Activated CD4-positive, alpha-beta T cell treated with anti-CD3 and anti-CD28 coated beads for 36 hours (primary cell): ENCODE measurements at regions not wholly inside any gene's neighbourhood (a gene's known extent, or its start where the extent isn't known, plus 50 kb on each side); places are given as distances from the start of the nearest gene placed in this dataset.

ENCODE experiments used
- ATAC-seq: fragments of 200-7000 bp; cut with Tn5 transposase; one replicate; pipeline ENCODE4 v1.10.0; 2021; ENCODE audit warnings: mild to moderate bottlenecking, moderate library complexity
- CTCF ChIA-PET: fragments of 350-600 bp; sonication (Branson Sonifier 250); formaldehyde crosslinking; loops from one replicate; lab custom pipeline; 2021; ENCODE audit warnings: antibody characterized with exemption; lab: Charles Lee
- POLR2A ChIA-PET: fragments of 350-600 bp; sonication (Branson Sonifier 250); formaldehyde crosslinking; loops from one replicate; lab custom pipeline; 2021; ENCODE audit warnings: antibody characterized with exemption, inconsistent platforms; lab: Charles Lee
- DNase-seq: peaks from one replicate; pipeline ENCODE4 v3.0.0-alpha.2; 2020
- H3K27ac Mint-ChIP-seq: one replicate; pipeline ENCODE4 v1.8.0; 2021; ENCODE audit warnings: mixed read lengths
- H3K27me3 Mint-ChIP-seq: one replicate; pipeline ENCODE4 v1.8.0; 2021; ENCODE audit warnings: mixed read lengths
- H3K36me3 Mint-ChIP-seq: one replicate; pipeline ENCODE4 v1.8.0; 2021; ENCODE audit warnings: low read depth, mixed read lengths
- H3K4me1 Mint-ChIP-seq: one replicate; pipeline ENCODE4 v1.8.0; 2021; ENCODE audit warnings: mixed read lengths
- H3K4me3 Mint-ChIP-seq: one replicate; pipeline ENCODE4 v1.8.0; 2021; ENCODE audit warnings: mild to moderate bottlenecking, moderate library complexity, mixed read lengths
- H3K9me3 Mint-ChIP-seq: one replicate; pipeline ENCODE4 v1.8.0; 2021; ENCODE audit warnings: low read depth, mixed read lengths
- intact Hi-C, 2 experiments: fragments of 100-400 bp; cut with DNase I in 1 of 2; cut with micrococcal nuclease in 1 of 2; formaldehyde crosslinking; loops; one replicate each; pipeline versions ENCODE4 v1.14.2 to v1.15.1; 2022 to 2024; cut with DNase I, micrococcal nuclease

- no peak overlapping the region for H3K4me3 Mint-ChIP-seq
Measured at GRCh38 chrX:67872958-67873357, 329.1 kb downstream of the AR start.

DNA sequence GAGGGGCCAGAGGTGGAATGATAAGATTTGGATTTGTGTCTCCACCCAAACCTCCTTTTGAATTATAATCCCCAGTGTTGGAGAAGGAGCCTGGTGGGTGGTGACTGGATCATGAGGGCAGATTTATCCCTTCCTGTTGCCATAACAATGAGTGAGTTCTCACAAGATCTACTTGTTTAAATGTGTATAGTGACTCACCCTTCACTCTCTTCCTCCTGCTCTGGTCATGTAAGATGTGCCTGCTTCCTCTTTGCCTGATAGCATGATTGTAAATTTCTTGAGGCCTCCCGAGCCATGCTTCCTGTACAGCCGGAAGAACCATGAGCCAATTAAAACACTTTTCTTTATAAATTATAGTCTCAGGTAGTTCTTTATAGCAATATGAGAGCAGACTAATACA is 348.6 kb downstream of the AR start:
- POLR2A ChIA-PET: no interaction called here
- Mint-ChIP-seq H3K27ac (no peak overlapping the region), H3K27me3 (no peaks in the 10 kb centered on the region), H3K9me3 (peaks cover under 1% of the 10 kb centered on the region), H3K4me1 (no peaks in the 10 kb centered on the region), H3K4me3 (no peak overlapping the region), H3K36me3 (no peaks in the 10 kb centered on the region)
- ATAC-seq (no peak), DNase-seq (no peak)
- CTCF ChIA-PET: no interaction called here
- intact Hi-C loops: no loop called here

More at GRCh38 chrX:67872958-67873357, 329.1 kb downstream of the AR start:
- H3K36me3 Mint-ChIP-seq: no peaks in the 10 kb centered on the region
- H3K27me3 Mint-ChIP-seq: no peaks in the 10 kb centered on the region
- CTCF ChIA-PET: no interaction called here
- intact Hi-C loops: no loop called here
- DNase-seq: no peak
- peaks cover 3% of the 10 kb centered on the region for H3K9me3 Mint-ChIP-seq
- H3K27ac Mint-ChIP-seq: no peak overlapping the region
- no peak for ATAC-seq
- POLR2A ChIA-PET: no interaction called here
- no peaks in the 10 kb centered on the region for H3K4me1 Mint-ChIP-seq

DNA sequence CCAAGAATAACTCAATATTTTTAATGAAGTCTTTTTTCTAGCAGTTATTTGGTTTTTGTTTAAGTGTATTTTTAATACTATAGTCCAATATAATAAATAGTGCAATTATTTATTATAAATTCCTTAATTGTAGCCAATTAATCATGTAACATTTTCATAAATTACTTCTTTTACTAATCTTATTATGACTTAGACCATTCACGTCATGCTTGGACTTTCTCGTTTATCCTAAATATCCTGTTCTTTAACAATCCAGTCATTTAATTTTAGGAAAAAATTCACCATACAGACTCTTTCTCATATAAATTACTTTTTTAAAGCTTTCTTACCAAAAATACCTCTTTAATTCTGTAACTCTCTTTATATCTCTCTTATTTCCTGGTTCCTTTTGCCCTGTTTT is 350.1 kb downstream of the AR start:
- Mint-ChIP-seq H3K27ac (no peak overlapping the region), H3K9me3 (peaks cover 3% of the 10 kb centered on the region), H3K27me3 (no peaks in the 10 kb centered on the region), H3K36me3 (no peaks in the 10 kb centered on the region), H3K4me1 (no peaks in the 10 kb centered on the region), H3K4me3 (no peak overlapping the region)
- POLR2A ChIA-PET: no interaction called here
- ATAC-seq: no peak
- intact Hi-C loops: no loop called here
- CTCF ChIA-PET: no interaction called here
- DNase-seq: no peak

DNA sequence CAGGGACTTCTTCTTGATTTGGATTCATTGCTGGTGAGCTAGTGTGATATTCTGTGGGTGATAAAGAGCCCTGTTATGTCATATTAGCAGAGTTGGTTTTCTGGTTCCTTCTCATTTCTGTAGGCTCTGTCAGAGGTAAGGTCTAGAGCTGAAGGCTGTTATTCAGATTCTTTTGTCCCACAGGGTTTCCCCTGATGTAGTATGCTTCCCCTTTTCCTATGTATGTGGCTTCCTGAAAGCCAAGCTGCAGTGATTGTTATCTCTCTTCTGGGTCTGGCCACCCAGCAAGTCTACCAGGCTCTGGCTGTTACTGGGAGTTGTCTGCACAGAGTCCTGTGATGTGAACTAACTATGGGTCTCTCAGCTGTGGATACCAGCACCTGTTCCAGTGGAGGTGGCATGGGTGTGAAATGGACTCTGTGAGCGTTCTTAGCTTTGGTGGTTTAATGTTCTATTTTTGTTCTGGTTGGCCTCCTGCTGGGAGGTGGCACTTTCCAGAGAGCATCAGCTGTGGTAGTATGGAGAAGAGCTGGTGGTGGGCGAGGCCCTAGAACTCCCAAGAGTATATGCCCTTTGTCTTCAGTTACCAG is 373.7 kb downstream of the AR start:
- H3K27me3 Mint-ChIP-seq: no peaks in the 10 kb centered on the region
- no peak overlapping the region for H3K4me3 Mint-ChIP-seq
- POLR2A ChIA-PET: no interaction called here
- ATAC-seq (no peak), DNase-seq (no peak)
- no peaks in the 10 kb centered on the region for H3K4me1 Mint-ChIP-seq
- H3K27ac Mint-ChIP-seq: no peak overlapping the region
- peaks cover 1% of the 10 kb centered on the region for H3K9me3 Mint-ChIP-seq
- H3K36me3 Mint-ChIP-seq: no peaks in the 10 kb centered on the region
- CTCF ChIA-PET: no interaction called here
- intact Hi-C loops: no loop called here

GRCh38 chrX:67922966-67923365 is 379.1 kb downstream of the AR start:
- POLR2A ChIA-PET: no interaction called here
- H3K4me3 Mint-ChIP-seq: no peak overlapping the region
- H3K9me3 Mint-ChIP-seq: no peaks in the 10 kb centered on the region
- CTCF ChIA-PET: no interaction called here
- H3K4me1 Mint-ChIP-seq: no peaks in the 10 kb centered on the region
- intact Hi-C loops: no loop called here
- DNase-seq (no peak), ATAC-seq (no peak)
- no peak overlapping the region for H3K27ac Mint-ChIP-seq
- no peaks in the 10 kb centered on the region for H3K36me3 Mint-ChIP-seq
- no peaks in the 10 kb centered on the region for H3K27me3 Mint-ChIP-seq

GRCh38 chrX:67939270-67939669 is 395.4 kb downstream of the AR start:
- Mint-ChIP-seq H3K27me3 (no peaks in the 10 kb centered on the region), H3K4me3 (no peak overlapping the region), H3K9me3 (peaks cover 2% of the 10 kb centered on the region), H3K27ac (no peak overlapping the region), H3K4me1 (no peaks in the 10 kb centered on the region), H3K36me3 (no peaks in the 10 kb centered on the region)
- DNase-seq (no peak), ATAC-seq (no peak)
- ChIA-PET POLR2A (no interaction called here), CTCF (no interaction called here)
- intact Hi-C loops: no loop called here

GRCh38 chrX:67949270-67949669 is 405.4 kb downstream of the AR start:
- Mint-ChIP-seq H3K4me3 (no peak overlapping the region), H3K27ac (no peak overlapping the region), H3K4me1 (no peaks in the 10 kb centered on the region), H3K9me3 (no peaks in the 10 kb centered on the region), H3K27me3 (no peaks in the 10 kb centered on the region), H3K36me3 (no peaks in the 10 kb centered on the region)
- intact Hi-C loops: no loop called here
- ChIA-PET POLR2A (no interaction called here), CTCF (interaction anchor here (0.6 kb wide), 1 partner anchor 1290 kb away, joined by 3 read pairs; no protein-coding TSS in a partner anchor)
- DNase-seq (no peak), ATAC-seq (no peak)

GRCh38 chrX:67953658-67954057 is 409.8 kb downstream of the AR start:
- ChIA-PET CTCF (no interaction called here), POLR2A (no interaction called here)
- ATAC-seq: no peak
- Mint-ChIP-seq H3K36me3 (no peaks in the 10 kb centered on the region), H3K9me3 (no peaks in the 10 kb centered on the region), H3K4me3 (no peak overlapping the region), H3K27ac (no peak overlapping the region), H3K4me1 (no peaks in the 10 kb centered on the region), H3K27me3 (no peaks in the 10 kb centered on the region)
- no peak for DNase-seq
- intact Hi-C loops: no loop called here

DNA sequence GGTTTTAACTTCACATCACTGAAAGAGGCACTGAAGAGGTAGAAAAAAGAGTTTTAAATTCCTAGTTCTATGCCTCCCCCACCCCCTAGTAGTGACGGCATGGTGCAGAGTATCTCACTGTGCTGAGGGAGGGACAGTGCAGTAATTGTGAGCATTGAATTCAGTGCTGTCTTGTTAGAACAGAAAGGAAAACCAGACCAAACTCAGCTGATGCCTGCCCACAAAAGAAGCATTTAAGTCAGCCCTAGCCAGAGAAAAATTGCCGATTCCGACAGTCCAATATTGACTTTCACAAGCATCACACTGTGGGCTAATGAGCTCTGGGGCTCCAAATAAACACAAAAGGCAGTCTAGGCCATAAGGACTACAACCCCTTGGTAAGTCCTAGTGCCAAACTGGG is 417.7 kb downstream of the AR start:
- H3K4me3 Mint-ChIP-seq: no peak overlapping the region
- no peaks in the 10 kb centered on the region for H3K27me3 Mint-ChIP-seq
- ChIA-PET CTCF (no interaction called here), POLR2A (no interaction called here)
- no peaks in the 10 kb centered on the region for H3K36me3 Mint-ChIP-seq
- intact Hi-C loops: no loop called here
- H3K4me1 Mint-ChIP-seq: no peaks in the 10 kb centered on the region
- DNase-seq (no peak), ATAC-seq (no peak)
- H3K27ac Mint-ChIP-seq: no peak overlapping the region
- no peaks in the 10 kb centered on the region for H3K9me3 Mint-ChIP-seq
